HepG2 (cell line): ENCODE measurements at regions not wholly inside any gene's neighbourhood (a gene's known extent, or its start where the extent isn't known, plus 50 kb on each side); places are given as distances from the start of the nearest gene placed in this dataset.

Experiments used
- ARNTL ChIP-seq: sonication (generic); formaldehyde crosslinking; IDR thresholded peaks from 2 replicates; pipeline ENCODE4 v1.4.0; 2020; ENCODE audit warnings: mild to moderate bottlenecking, missing genetic modification reagents
- ATF1 ChIP-seq: IDR thresholded peaks from 2 replicates; pipeline ENCODE4 v1.6.1; 2016; ENCODE audit warnings: mild to moderate bottlenecking, control low read depth
- BCL6 ChIP-seq: IDR thresholded peaks from 2 replicates; pipeline ENCODE4 v1.6.1; 2016; ENCODE audit warnings: missing genetic modification reagents, missing compliant biosample characterization
- ELF3 ChIP-seq: IDR thresholded peaks from 2 replicates; pipeline ENCODE4 v1.6.1; 2016; ENCODE audit warnings: missing genetic modification reagents, missing compliant biosample characterization
- FOXK1 ChIP-seq: sonication (generic); formaldehyde crosslinking; IDR thresholded peaks from 2 replicates; pipeline ENCODE4 v1.4.0; 2020; ENCODE audit warnings: low read depth, missing genetic modification reagents, borderline replicate concordance
- KDM1A ChIP-seq: IDR thresholded peaks from 2 replicates; pipeline ENCODE4 v1.6.1; 2016; ENCODE audit warnings: missing compliant biosample characterization
- NCOR1 ChIP-seq: fragments of 200-600 bp; sonication (generic); IDR thresholded peaks from 2 replicates; pipeline ENCODE4 v1.7.0; 2017; ENCODE audit warnings: antibody characterized with exemption, low read length, borderline replicate concordance
- RBM22 ChIP-seq: fragments of 200-400 bp; formaldehyde crosslinking; optimal IDR thresholded peaks from 2 replicates; pipeline ENCODE3; 2017; ENCODE audit warnings: mild to moderate bottlenecking, low read length, moderate library complexity
- RFXAP ChIP-seq: sonication (generic); formaldehyde crosslinking; IDR thresholded peaks from 2 replicates; pipeline ENCODE4 v1.4.0; 2020; ENCODE audit warnings: missing genetic modification reagents, borderline replicate concordance
- RXRB ChIP-seq: IDR thresholded peaks from 2 replicates; pipeline ENCODE4 v1.6.1; 2016; ENCODE audit warnings: borderline replicate concordance, missing genetic modification reagents, missing compliant biosample characterization
- TARDBP ChIP-seq: sonication (generic); formaldehyde crosslinking; IDR thresholded peaks from 2 replicates; pipeline ENCODE4 v1.8.0; 2022; ENCODE audit warnings: mild to moderate bottlenecking, missing genetic modification reagents
- ZBTB33 ChIP-seq: sonication (generic); formaldehyde crosslinking; IDR thresholded peaks from 2 replicates; pipeline ENCODE4 v1.4.0; 2020; ENCODE audit warnings: missing genetic modification reagents
- ZC3H13 ChIP-seq: sonication (generic); formaldehyde crosslinking; IDR thresholded peaks from 2 replicates; pipeline ENCODE4 v1.8.1; 2023; ENCODE audit warnings: mild to moderate bottlenecking, missing genetic modification reagents, moderate library complexity
- ZFYVE20 ChIP-seq: sonication (generic); formaldehyde crosslinking; IDR thresholded peaks from 2 replicates; pipeline ENCODE4 v1.8.0; 2023; ENCODE audit warnings: low read depth, mild to moderate bottlenecking, moderate library complexity, missing genetic modification reagents, borderline replicate concordance
- ZNF292 ChIP-seq: sonication (generic); formaldehyde crosslinking; IDR thresholded peaks from 2 replicates; pipeline ENCODE4 v1.8.1; 2022; ENCODE audit warnings: mild to moderate bottlenecking, low read depth, missing genetic modification reagents, borderline replicate concordance
- ZNF574 ChIP-seq: sonication (generic); formaldehyde crosslinking; IDR thresholded peaks from 2 replicates; pipeline ENCODE4 v1.4.0; 2020; ENCODE audit warnings: missing genetic modification reagents
- ZNF83 ChIP-seq: sonication (generic); formaldehyde crosslinking; IDR thresholded peaks from 2 replicates; pipeline ENCODE4 v1.4.0; 2020; ENCODE audit warnings: missing genetic modification reagents, mild to moderate bottlenecking, borderline replicate concordance
- ZSCAN22 ChIP-seq: sonication (generic); formaldehyde crosslinking; IDR thresholded peaks from 2 replicates; pipeline ENCODE4 v1.4.0; 2020; ENCODE audit warnings: mild to moderate bottlenecking, missing genetic modification reagents
- TF ChIP-seq, protein P1 (sequence below): sonication (generic); formaldehyde crosslinking; IDR thresholded peaks from 2 replicates; pipeline ENCODE4 v1.8.0; 2022; ENCODE audit warnings: mild to moderate bottlenecking, missing genetic modification reagents, borderline replicate concordance
- TF ChIP-seq, protein P2 (sequence below): sonication (generic); formaldehyde crosslinking; IDR thresholded peaks from 2 replicates; pipeline ENCODE4 v1.4.0; 2020; ENCODE audit warnings: mild to moderate bottlenecking, missing genetic modification reagents

- TF ChIP-seq, protein P1, sequence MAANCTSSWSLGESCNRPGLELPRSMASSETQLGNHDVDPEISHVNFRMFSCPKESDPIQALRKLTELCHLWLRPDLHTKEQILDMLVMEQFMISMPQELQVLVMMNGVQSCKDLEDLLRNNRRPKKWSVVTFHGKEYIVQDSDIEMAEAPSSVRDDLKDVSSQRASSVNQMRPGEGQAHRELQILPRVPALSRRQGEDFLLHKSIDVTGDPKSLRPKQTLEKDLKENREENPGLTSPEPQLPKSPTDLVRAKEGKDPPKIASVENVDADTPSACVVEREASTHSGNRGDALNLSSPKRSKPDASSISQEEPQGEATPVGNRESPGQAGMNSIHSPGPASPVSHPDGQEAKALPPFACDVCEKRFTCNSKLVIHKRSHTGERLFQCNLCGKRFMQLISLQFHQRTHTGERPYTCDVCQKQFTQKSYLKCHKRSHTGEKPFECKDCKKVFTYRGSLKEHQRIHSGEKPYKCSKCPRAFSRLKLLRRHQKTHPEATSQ (CRISPR knock-in tag): 0 out of 2 replicates have a peak, but pooled peaks have one; percentile 19
- TF ChIP-seq RFXAP (CRISPR knock-in tag) (peak; percentile 79; the same call in 1 of the 2 replicates), NCOR1 (no peak), BCL6 (CRISPR knock-in tag) (peak; percentile 62; the same call in 1 of the 2 replicates), ZNF574 (CRISPR knock-in tag) (peak; percentile 60), ZSCAN22 (no peak), TARDBP (CRISPR knock-in tag) (peak; percentile 83), RBM22 (no peak), ZFYVE20 (CRISPR knock-in tag) (no peak), ZNF292 (CRISPR knock-in tag) (peak; percentile 66), ELF3 (CRISPR knock-in tag) (peak; percentile 97), ATF1 (CRISPR knock-in tag) (0 out of 2 replicates have a peak, but pooled peaks have one; percentile 39), FOXK1 (CRISPR knock-in tag) (peak; percentile 61; the same call in 1 of the 2 replicates), KDM1A (CRISPR knock-in tag) (no peak), ZNF83 (CRISPR knock-in tag) (no peak), ARNTL (CRISPR knock-in tag) (peak; percentile 39; the same call in 1 of the 2 replicates), RXRB (CRISPR knock-in tag) (peak; percentile 78), ZBTB33 (CRISPR knock-in tag) (peak; percentile 22; the same call in 1 of the 2 replicates), ZC3H13 (CRISPR knock-in tag) (no peak)
- TF ChIP-seq, protein P2, sequence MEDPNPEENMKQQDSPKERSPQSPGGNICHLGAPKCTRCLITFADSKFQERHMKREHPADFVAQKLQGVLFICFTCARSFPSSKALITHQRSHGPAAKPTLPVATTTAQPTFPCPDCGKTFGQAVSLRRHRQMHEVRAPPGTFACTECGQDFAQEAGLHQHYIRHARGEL (CRISPR knock-in tag): no peak
Measured at GRCh38 chr5:42875785-42876374, 64.2 kb upstream of the SELENOP start (continued).
